Chondrocyte (in vitro differentiated cells): ENCODE measurements at regions not wholly inside any gene's neighbourhood (a gene's known extent, or its start where the extent isn't known, plus 50 kb on each side); places are given as distances from the start of the nearest gene placed in this dataset.

Experiments
- DNase-seq: peaks from one replicate; pipeline ENCODE4 v3.0.0; 2021; ENCODE audit warnings: mixed read lengths, low spot score
- H3K27ac Mint-ChIP-seq: one replicate; pipeline ENCODE4 v1.8.0; 2021; ENCODE audit warnings: mild to moderate bottlenecking, moderate library complexity, mixed read lengths; ENCODE audit not compliant: unreplicated experiment
- H3K27me3 Mint-ChIP-seq: 2 replicates; pipeline ENCODE4 v1.8.0; 2021; ENCODE audit warnings: low read depth, mixed read lengths
- H3K36me3 Mint-ChIP-seq: 2 replicates; pipeline ENCODE4 v1.8.0; 2021; ENCODE audit warnings: low read depth, mixed read lengths
- H3K4me1 Mint-ChIP-seq: 2 replicates; pipeline ENCODE4 v1.8.0; 2021; ENCODE audit warnings: low read depth, mild to moderate bottlenecking, mixed read lengths
- H3K4me3 Mint-ChIP-seq: one replicate; pipeline ENCODE4 v1.8.0; 2021; ENCODE audit warnings: mild to moderate bottlenecking, moderate library complexity, mixed read lengths; ENCODE audit not compliant: unreplicated experiment
- H3K9me3 Mint-ChIP-seq: 2 replicates; pipeline ENCODE4 v1.8.0; 2021; ENCODE audit warnings: low read depth, mixed read lengths
- CTCF ChIP-seq: fragments of 200-600 bp; sonication (generic); IDR thresholded peaks from 2 replicates; pipeline ENCODE4 v1.5.0; 2021; ENCODE audit warnings: antibody characterized with exemption, mild to moderate bottlenecking, moderate library complexity

- no peak for DNase-seq
- Mint-ChIP-seq H3K4me3 (no peak overlapping the region), H3K27me3 (peaks cover 4% of the 10 kb centered on the region), H3K4me1 (no peaks in the 10 kb centered on the region), H3K27ac (no peak overlapping the region), H3K9me3 (no peaks in the 10 kb centered on the region), H3K36me3 (no peaks in the 10 kb centered on the region)
- no peak for TF ChIP-seq CTCF
Measured at GRCh38 chr1:104761961-104762570, 1012.4 kb downstream of the AMY1C start.

GRCh38 chr1:104765085-104765484 is 1015.4 kb downstream of the AMY1C start:
- no peaks in the 10 kb centered on the region for H3K36me3 Mint-ChIP-seq
- no peaks in the 10 kb centered on the region for H3K4me1 Mint-ChIP-seq
- no peak for TF ChIP-seq CTCF
- peaks cover 4% of the 10 kb centered on the region for H3K27me3 Mint-ChIP-seq
- H3K4me3 Mint-ChIP-seq, result no peak overlapping the region
- H3K27ac Mint-ChIP-seq, result no peak overlapping the region
- H3K9me3 Mint-ChIP-seq, result no peaks in the 10 kb centered on the region
- DNase-seq, result no peak

- DNase-seq, result no peak
- no peaks in the 10 kb centered on the region for H3K27me3 Mint-ChIP-seq
- H3K36me3 Mint-ChIP-seq, result no peaks in the 10 kb centered on the region
- H3K27ac Mint-ChIP-seq, result no peak overlapping the region
- no peaks in the 10 kb centered on the region for H3K9me3 Mint-ChIP-seq
- H3K4me3 Mint-ChIP-seq, result no peak overlapping the region
- TF ChIP-seq CTCF, result no peak
- no peaks in the 10 kb centered on the region for H3K4me1 Mint-ChIP-seq
Measured at GRCh38 chr1:104768466-104768865, 1018.8 kb downstream of the AMY1C start.

- no peak overlapping the region for H3K4me3 Mint-ChIP-seq
- H3K4me1 Mint-ChIP-seq, result peaks cover 3% of the 10 kb centered on the region
Measured at GRCh38 chr1:104780470-104781078, 1030.9 kb downstream of the AMY1C start.

More at GRCh38 chr1:104780470-104781078, 1030.9 kb downstream of the AMY1C start:
- H3K9me3 Mint-ChIP-seq, result no peaks in the 10 kb centered on the region
- DNase-seq, result no peak
- peak; percentile 98 for TF ChIP-seq CTCF
- H3K27me3 Mint-ChIP-seq, result peaks cover 6% of the 10 kb centered on the region
- no peaks in the 10 kb centered on the region for H3K36me3 Mint-ChIP-seq
- no peak overlapping the region for H3K27ac Mint-ChIP-seq
